Breast epithelium (tissue), 4 donors: ENCODE measurements at regions not wholly inside any gene's neighbourhood (a gene's known extent, or its start where the extent isn't known, plus 50 kb on each side); places are given as distances from the start of the nearest gene placed in this dataset.

Experiments used
- DNase-seq, 2 donors: peaks; one replicate each; pipeline ENCODE4 v3.0.0-alpha.2; 2019; ENCODE audit warnings: low spot score in 2 of 2
- H3K27ac ChIP-seq, 2 donors: fragments of 200-600 bp; sonication (generic) in 1 of 2; one replicate each; pipeline ENCODE4 v1.5.1; 2016 to 2019; ENCODE audit warnings: mild to moderate bottlenecking in 1 of 2
- H3K27me3 ChIP-seq, 2 donors: fragments of 200-600 bp; sonication (generic) in 1 of 2; one replicate each; pipeline versions ENCODE4 v1.5.1 to v1.6.0; 2017 to 2019; ENCODE audit warnings: control low read depth in 1 of 2, mild to moderate bottlenecking in 1 of 2
- H3K36me3 ChIP-seq: fragments of 200-600 bp; one replicate; pipeline ENCODE4 v1.5.1; 2019
- H3K4me1 ChIP-seq, 2 donors: fragments of 200-600 bp; sonication (generic); one replicate each; pipeline ENCODE4 v1.5.1; 2016 to 2019; ENCODE audit warnings: control low read depth in 1 of 2
- H3K4me3 ChIP-seq, 3 donors: fragments of 200-600 bp; sonication (generic); 1 replicate in 2 of 3; 2 replicates in 1 of 3; pipeline ENCODE4 v1.5.1; 2016 to 2019; ENCODE audit warnings: mild to moderate bottlenecking in 3 of 3, moderate library complexity in 2 of 3
- H3K9me3 ChIP-seq, 2 donors: fragments of 200-600 bp; sonication (generic) in 1 of 2; one replicate each; pipeline ENCODE4 v1.5.1; 2016 to 2019; ENCODE audit warnings: control low read depth in 1 of 2
- CTCF ChIP-seq, 3 donors: fragments of 450-650 bp; IDR thresholded peaks; one replicate each; pipeline ENCODE4 v1.5.1; 2016 to 2017; ENCODE audit warnings: antibody characterized with exemption in 3 of 3, mild to moderate bottlenecking in 3 of 3, moderate library complexity in 3 of 3
- POLR2A ChIP-seq: fragments of 450-650 bp; IDR thresholded peaks from one replicate; pipeline ENCODE4 v1.6.1; 2016; ENCODE audit warnings: antibody characterized with exemption, mild to moderate bottlenecking, moderate library complexity
- POLR2AphosphoS5 ChIP-seq, 3 donors: sonication (generic); formaldehyde crosslinking; IDR thresholded peaks; one replicate each; pipeline ENCODE4 v1.6.1; 2017; ENCODE audit warnings: antibody characterized with exemption in 3 of 3
- intact Hi-C: fragments of 100-400 bp; cut with DNase I; formaldehyde crosslinking; loops from one replicate; pipeline ENCODE4 v1.15.1; 2023; ENCODE audit warnings: low total_unique reads

- no peak overlapping the region for H3K4me3 ChIP-seq
- TF ChIP-seq CTCF (IDR thresholded peaks at IDR 0.05) (no peak), POLR2A (no peak), POLR2AphosphoS5 (IDR thresholded peaks at IDR 0.05) (no peak)
- DNase-seq, result no peak
- H3K36me3 ChIP-seq, result no peaks in the 10 kb centered on the region
- no peaks in the 10 kb centered on the region for H3K27me3 ChIP-seq
- H3K4me1 ChIP-seq, result no peaks in the 10 kb centered on the region
- intact Hi-C loops, result no loop called here
- H3K27ac ChIP-seq, result no peak overlapping the region
- H3K9me3 ChIP-seq, result no peaks in the 10 kb centered on the region
Measured at GRCh38 chr1:198918920-198919319, 280.1 kb downstream of the PTPRC start.

- no peak overlapping the region for H3K27ac ChIP-seq
- no peaks in the 10 kb centered on the region for H3K9me3 ChIP-seq
- H3K36me3 ChIP-seq, result no peaks in the 10 kb centered on the region
- intact Hi-C loops, result no loop called here
- no peak for TF ChIP-seq CTCF (IDR thresholded peaks at IDR 0.05)
- TF ChIP-seq POLR2AphosphoS5 (IDR thresholded peaks at IDR 0.05), result no peak
- no peak for TF ChIP-seq POLR2A
- H3K4me3 ChIP-seq, result no peak overlapping the region
- H3K4me1 ChIP-seq, result no peaks in the 10 kb centered on the region
- DNase-seq, result no peak
- H3K27me3 ChIP-seq, result no peaks in the 10 kb centered on the region
Measured at GRCh38 chr1:198919667-198920398, 281.0 kb downstream of the PTPRC start.

- Histone ChIP-seq H3K4me1 (no peaks in the 10 kb centered on the region), H3K4me3 (no peak overlapping the region), H3K36me3 (no peaks in the 10 kb centered on the region), H3K9me3 (no peaks in the 10 kb centered on the region), H3K27me3 (no peaks in the 10 kb centered on the region), H3K27ac (no peak overlapping the region)
- DNase-seq, result no peak
- TF ChIP-seq POLR2AphosphoS5 (IDR thresholded peaks at IDR 0.05), result no peak
- no peak for TF ChIP-seq POLR2A
- no peak for TF ChIP-seq CTCF (IDR thresholded peaks at IDR 0.05)
- intact Hi-C loops, result no loop called here
Measured at GRCh38 chr1:198922638-198923430, 284.0 kb downstream of the PTPRC start.

GRCh38 chr1:198923993-198924392, 285.2 kb downstream of the PTPRC start:
- Histone ChIP-seq H3K36me3 (no peaks in the 10 kb centered on the region), H3K9me3 (no peaks in the 10 kb centered on the region), H3K27ac (no peak overlapping the region), H3K4me3 (no peak overlapping the region), H3K4me1 (no peaks in the 10 kb centered on the region), H3K27me3 (no peaks in the 10 kb centered on the region)
- TF ChIP-seq POLR2A (no peak), CTCF (IDR thresholded peaks at IDR 0.05) (no peak), POLR2AphosphoS5 (IDR thresholded peaks at IDR 0.05) (no peak)
- intact Hi-C loops, result no loop called here
- no peak for DNase-seq

GRCh38 chr1:198925567-198925966, 286.7 kb downstream of the PTPRC start:
- no peaks in the 10 kb centered on the region for H3K9me3 ChIP-seq
- TF ChIP-seq POLR2AphosphoS5 (IDR thresholded peaks at IDR 0.05), result no peak
- no peaks in the 10 kb centered on the region for H3K4me1 ChIP-seq

More at GRCh38 chr1:198925567-198925966, 286.7 kb downstream of the PTPRC start:
- Histone ChIP-seq H3K27ac (no peak overlapping the region), H3K4me3 (no peak overlapping the region), H3K36me3 (no peaks in the 10 kb centered on the region), H3K27me3 (no peaks in the 10 kb centered on the region)
- DNase-seq, result no peak
- intact Hi-C loops, result no loop called here
